ENCODE measurements at regions not wholly inside any gene's neighbourhood (a gene's known extent, or its start where the extent isn't known, plus 50 kb on each side); places are given as distances from the start of the nearest gene placed in this dataset.

- TF ChIP-seq CTCF (IDR thresholded peaks at IDR 0.05) (no peak), POLR2A (IDR thresholded peaks at IDR 0.05) (no peak)
Measured at GRCh38 chr4:115453416-115453815, 340.0 kb upstream of the NDST4 start.

All from tibial nerve (tissue), 3 donors.